SIG-M5 treated with dmso at 0.1 percent for 504 hours (cell line): ENCODE measurements at regions not wholly inside any gene's neighbourhood (a gene's known extent, or its start where the extent isn't known, plus 50 kb on each side); places are given as distances from the start of the nearest gene placed in this dataset.
"Not testable (repeated sequence)": the region's sequence is repeated elsewhere in the genome, so short reads cannot be mapped to it uniquely, and the experiment has no call there.

Experiments
- DNase-seq: peaks from one replicate; lab custom pipeline; 2025; ENCODE audit not compliant: unreplicated experiment; lab: John Stamatoyannopoulos, UW

DNA sequence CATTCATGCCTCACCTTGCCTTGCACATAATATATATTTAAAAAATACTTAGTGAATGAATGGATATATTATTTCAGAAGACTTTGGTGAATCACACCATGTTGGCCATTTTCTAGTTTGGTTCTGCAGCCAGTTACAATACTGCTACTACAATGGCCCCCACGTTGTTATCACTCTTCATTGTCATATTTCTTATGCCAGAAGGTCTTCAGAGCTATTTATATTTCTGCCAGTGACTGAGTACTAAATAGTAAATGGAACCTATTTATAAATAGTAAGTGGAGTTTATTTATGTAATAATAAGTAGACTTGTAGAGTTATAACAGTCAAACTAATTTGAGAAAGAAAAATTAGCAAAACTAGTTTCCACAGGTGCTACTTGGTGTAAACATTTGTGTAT, 516.6 kb upstream of the SYT4 start:
- DNase-seq: no peak

- no peak for DNase-seq
These were observed 517.1 kb upstream of the SYT4 start for GRCh38 chr18:43794363-43794762.

DNA sequence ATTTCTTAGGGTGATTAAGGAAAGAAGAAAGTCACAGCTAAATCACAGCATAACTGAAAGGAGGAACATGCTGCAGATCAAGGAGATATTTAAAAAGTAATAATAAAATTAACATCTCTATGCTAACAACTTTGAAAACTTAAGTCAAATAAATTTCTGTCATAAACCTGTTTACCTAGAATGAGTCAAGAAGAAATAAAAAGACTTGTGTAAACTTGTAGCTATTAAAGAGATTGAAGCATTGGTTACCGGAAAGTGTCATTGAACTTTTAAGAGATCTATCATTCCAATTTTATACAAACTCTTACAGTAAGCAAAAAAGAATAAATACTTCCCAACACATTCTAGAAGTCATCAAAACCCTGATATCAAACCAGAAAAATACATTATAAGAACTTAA, 520.1 kb upstream of the SYT4 start:
- no peak for DNase-seq

- DNase-seq: no peak
These were observed 523.3 kb upstream of the SYT4 start for GRCh38 chr18:43800584-43800983.

- DNase-seq: no peak
These were observed 528.4 kb upstream of the SYT4 start for GRCh38 chr18:43805646-43806194.

DNA sequence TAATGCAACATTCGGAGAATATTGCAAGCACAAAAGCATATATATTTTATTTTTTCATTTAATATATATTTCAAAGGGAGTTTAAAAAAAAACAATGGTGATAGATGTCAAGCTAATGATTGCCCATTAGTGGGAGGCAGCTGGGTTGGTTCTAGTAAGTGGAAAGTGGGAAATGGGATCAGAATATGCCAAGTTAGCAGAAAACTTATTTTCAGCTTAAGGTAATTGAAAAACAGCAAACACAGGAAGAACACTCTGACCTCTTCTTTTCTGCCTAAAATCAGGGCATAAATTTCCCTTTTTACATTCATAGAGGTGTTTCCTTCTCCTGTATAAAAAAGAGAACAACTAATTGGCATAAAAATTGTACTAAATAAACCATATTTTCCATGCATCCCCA, 535.3 kb upstream of the SYT4 start:
- DNase-seq: no peak

DNA sequence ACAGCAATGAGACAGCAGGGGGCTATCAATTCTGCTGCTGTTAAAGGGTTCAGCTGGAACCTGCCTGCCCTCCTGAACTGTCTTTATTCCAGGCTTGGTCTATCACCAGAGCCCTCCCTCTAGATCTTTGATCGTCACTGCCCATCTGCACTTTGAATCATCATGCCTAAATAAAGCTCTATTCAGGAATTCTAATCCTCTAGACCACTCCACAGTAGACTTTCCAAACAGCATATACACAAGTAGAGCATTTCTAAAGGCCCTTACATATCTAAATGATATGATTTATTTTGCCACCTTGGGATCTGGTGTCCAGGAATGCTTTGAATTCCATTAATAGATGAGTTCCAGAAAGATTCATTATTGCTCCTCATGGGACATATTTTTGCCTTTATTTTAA, 542.1 kb upstream of the SYT4 start:
- DNase-seq: no peak

- no peak for DNase-seq
These were observed 542.6 kb upstream of the SYT4 start for GRCh38 chr18:43819873-43820272.

DNA sequence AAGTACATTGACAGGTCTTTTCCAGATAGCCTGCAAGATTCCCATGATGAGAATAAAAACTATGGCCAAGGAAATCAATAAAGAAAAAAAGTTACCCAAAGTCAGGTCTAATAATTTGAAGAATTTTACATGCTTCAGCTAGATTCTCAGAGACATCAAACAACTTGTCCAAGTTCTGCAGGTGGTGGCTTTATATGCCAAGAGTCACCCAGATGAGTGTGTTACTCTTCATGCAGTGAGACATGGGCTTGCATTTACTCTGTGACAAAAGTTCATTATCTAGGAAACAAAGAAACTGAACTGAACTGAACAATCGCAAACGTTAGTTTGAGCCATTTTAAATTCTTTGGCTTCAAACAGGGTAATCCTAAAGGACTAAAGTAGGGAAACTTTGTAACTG, 548.5 kb upstream of the SYT4 start:
- no peak for DNase-seq

- no peak for DNase-seq
These were observed 548.9 kb upstream of the SYT4 start for GRCh38 chr18:43826215-43826614.

- no peak for DNase-seq
These were observed 550.0 kb upstream of the SYT4 start for GRCh38 chr18:43827311-43827710.

DNA sequence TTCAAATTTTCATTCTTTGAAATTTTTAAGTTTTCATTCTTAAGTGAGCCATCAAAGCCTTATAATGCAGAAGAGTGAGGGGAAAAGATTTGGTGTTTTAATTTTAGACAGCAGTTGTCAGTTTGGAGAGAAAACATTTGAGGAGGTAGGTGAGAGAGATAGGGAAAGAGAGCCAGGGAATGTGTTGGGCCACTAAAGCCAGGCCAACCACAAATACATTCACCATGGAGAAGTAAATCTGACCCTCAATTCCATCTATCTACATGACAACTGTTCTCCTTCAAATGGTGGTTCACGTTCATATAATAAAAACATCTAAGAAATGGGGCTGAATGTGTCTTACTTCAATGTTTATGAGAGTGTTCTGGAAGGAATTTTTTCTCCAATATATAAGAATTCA, 553.0 kb upstream of the SYT4 start:
- DNase-seq: no peak

- DNase-seq: no peak
These were observed 553.7 kb upstream of the SYT4 start for GRCh38 chr18:43830947-43831346.

DNA sequence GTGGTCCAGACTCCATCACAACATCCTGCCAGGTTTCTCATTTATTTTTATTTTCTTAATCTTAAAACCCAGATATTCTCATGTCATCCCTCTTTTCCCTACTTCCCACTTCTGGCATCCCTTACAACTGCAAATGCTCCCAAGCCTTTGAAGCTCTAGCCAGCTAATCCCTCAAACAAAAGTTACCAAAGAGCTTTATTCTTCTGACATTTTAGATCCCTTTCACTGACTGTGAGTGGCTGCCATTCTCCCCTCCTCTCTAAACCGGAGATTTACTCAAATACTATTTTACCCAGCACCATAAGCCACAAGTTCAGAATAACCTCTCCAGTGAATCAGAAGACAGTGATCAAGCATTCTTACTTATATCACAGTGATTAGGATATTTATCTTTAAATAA, 569.0 kb upstream of the SYT4 start:
- DNase-seq: no peak

GRCh38 chr18:43847164-43848091, 570.1 kb upstream of the SYT4 start:
- DNase-seq: no peak

GRCh38 chr18:43849831-43850230, 572.5 kb upstream of the SYT4 start:
- DNase-seq: not testable (repeated sequence)

DNA sequence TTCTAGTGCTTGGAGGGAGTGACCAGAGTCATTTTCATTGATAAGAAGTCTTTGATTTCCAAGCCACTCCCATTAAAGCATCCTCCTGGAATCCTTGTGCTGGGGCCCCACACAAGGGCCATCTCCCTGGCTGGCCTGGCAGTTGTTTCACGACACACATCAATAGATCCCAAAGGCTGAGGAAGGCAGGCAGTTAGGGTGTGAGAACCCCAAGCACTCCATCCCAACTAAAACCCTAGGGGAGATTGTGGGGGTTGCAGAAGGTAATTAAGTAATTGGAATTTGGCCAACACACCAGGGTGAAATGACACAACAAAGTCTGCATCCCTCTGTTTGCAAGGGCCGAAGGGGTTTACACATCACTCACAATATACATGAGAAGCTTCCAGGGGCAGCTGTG, 578.1 kb upstream of the SYT4 start:
- no peak for DNase-seq

GRCh38 chr18:43863180-43863579, 585.9 kb upstream of the SYT4 start:
- DNase-seq: no peak

- no peak for DNase-seq
These were observed 589.4 kb upstream of the SYT4 start for GRCh38 chr18:43866696-43867095.

DNA sequence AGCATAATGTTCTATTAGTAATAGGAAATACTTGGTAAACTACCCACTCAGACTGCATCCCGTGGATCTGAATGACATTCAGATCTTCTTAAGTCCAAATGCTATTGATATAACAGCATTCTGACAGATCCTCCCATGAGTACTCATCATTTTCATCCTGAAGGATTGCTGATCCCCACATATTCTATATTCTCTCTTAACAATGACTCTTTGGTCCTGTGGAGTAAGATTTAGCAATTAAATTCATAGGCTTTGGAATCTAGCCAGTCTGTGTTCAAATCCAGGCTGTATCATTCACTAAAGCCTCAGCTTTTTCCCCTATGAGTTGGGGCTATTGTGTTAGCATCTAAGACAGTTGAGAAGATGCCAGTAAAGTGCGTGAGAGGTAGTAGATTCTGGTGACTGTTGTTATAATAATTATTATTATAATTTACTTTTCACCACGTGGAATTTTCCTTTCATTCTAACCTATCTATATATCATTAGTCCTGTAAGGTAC, 591.3 kb upstream of the SYT4 start:
- no peak for DNase-seq

- DNase-seq: no peak
These were observed 592.2 kb upstream of the SYT4 start for GRCh38 chr18:43869451-43870008.

DNA sequence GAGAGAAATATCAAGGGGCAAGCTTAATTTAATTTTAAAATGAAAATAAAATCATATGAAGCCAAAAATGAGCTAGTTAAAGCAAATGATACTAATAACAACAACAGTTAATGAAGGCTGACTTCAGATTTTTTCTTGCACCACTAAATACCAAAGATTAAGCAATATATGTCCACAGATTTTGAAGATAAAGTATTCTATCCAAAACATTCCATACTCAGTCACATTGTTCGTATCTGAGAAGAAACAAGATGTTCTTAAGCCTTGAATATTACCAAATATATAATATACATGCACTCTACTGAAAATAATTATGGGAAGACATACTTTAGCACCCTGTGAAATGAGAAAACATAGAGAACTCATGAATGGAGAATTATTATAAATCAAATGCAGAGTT, 593.3 kb upstream of the SYT4 start:
- no peak for DNase-seq
